ENCODE measurements at regions not wholly inside any gene's neighbourhood (a gene's known extent, or its start where the extent isn't known, plus 50 kb on each side); places are given as distances from the start of the nearest gene placed in this dataset.
"Not testable (repeated sequence)": the region's sequence is repeated elsewhere in the genome, so short reads cannot be mapped to it uniquely, and the experiment has no call there.

GRCh38 chr13:75194717-75195462 is 287.1 kb downstream of the TBC1D4 start:
- Histone ChIP-seq H3K27me3 (ENCODE audit: control insufficient read depth in 3 of 3, insufficient read depth in 3 of 3, low read length in 3 of 3) (no peaks in the 10 kb centered on the region), H3K36me3 (ENCODE audit: control insufficient read depth in 3 of 3, insufficient read depth in 2 of 3, low read depth in 1 of 3, low read length in 3 of 3) (no peaks in the 10 kb centered on the region), H3K27ac (ENCODE audit: low read depth in 1 of 3, low read length in 2 of 3) (no peak overlapping the region), H3K4me1 (ENCODE audit: control insufficient read depth in 3 of 3, insufficient read depth in 2 of 3, low read depth in 1 of 3, low read length in 2 of 3) (no peaks in the 10 kb centered on the region), H3K4me3 (ENCODE audit: low read depth in 1 of 3, low read length in 3 of 3) (no peak overlapping the region), H3K9me3 (ENCODE audit: control insufficient read depth in 2 of 2, insufficient read depth in 1 of 2, low read depth in 1 of 2, low read length in 1 of 2) (no peaks in the 10 kb centered on the region)
- no peak for DNase-seq
- WGBS, 3 donors, result 68 to 70% (median 68%) methylated on average over 5 of the region's 5 CpGs
- FAIRE-seq, result no peak

GRCh38 chr13:75186379-75186778 is 295.6 kb downstream of the TBC1D4 start:
- WGBS, 3 donors, result 6 to 22% (median 20%) methylated on average over 2 of the region's 2 CpGs
- Histone ChIP-seq H3K36me3 (ENCODE audit: control insufficient read depth in 3 of 3, insufficient read depth in 2 of 3, low read depth in 1 of 3, low read length in 3 of 3) (no peaks in the 10 kb centered on the region), H3K4me1 (ENCODE audit: control insufficient read depth in 3 of 3, insufficient read depth in 2 of 3, low read depth in 1 of 3, low read length in 2 of 3) (no peaks in the 10 kb centered on the region), H3K4me3 (ENCODE audit: low read depth in 1 of 3, low read length in 3 of 3) (no peak overlapping the region), H3K9me3 (ENCODE audit: control insufficient read depth in 2 of 2, insufficient read depth in 1 of 2, low read depth in 1 of 2, low read length in 1 of 2) (peaks cover 0 to 15% of the 10 kb centered on the region in 2 donors), H3K27me3 (ENCODE audit: control insufficient read depth in 3 of 3, insufficient read depth in 3 of 3, low read length in 3 of 3) (no peaks in the 10 kb centered on the region), H3K27ac (ENCODE audit: low read depth in 1 of 3, low read length in 2 of 3) (no peak overlapping the region)
- no peak for FAIRE-seq
- DNase-seq, result peak in 1 of 2 donors; percentile 2

- Histone ChIP-seq H3K36me3 (ENCODE audit: control insufficient read depth in 3 of 3, insufficient read depth in 2 of 3, low read depth in 1 of 3, low read length in 3 of 3) (no peaks in the 10 kb centered on the region), H3K4me1 (ENCODE audit: control insufficient read depth in 3 of 3, insufficient read depth in 2 of 3, low read depth in 1 of 3, low read length in 2 of 3) (no peaks in the 10 kb centered on the region), H3K27me3 (ENCODE audit: control insufficient read depth in 3 of 3, insufficient read depth in 3 of 3, low read length in 3 of 3) (no peaks in the 10 kb centered on the region), H3K9me3 (ENCODE audit: control insufficient read depth in 2 of 2, insufficient read depth in 1 of 2, low read depth in 1 of 2, low read length in 1 of 2) (peaks cover 0 to 15% of the 10 kb centered on the region in 2 donors), H3K27ac (ENCODE audit: low read depth in 1 of 3, low read length in 2 of 3) (no peak overlapping the region), H3K4me3 (ENCODE audit: low read depth in 1 of 3, low read length in 3 of 3) (no peak overlapping the region)
- no peak for DNase-seq
- WGBS, 3 donors, result 78 to 93% (median 90%) methylated on average over 2 of the region's 2 CpGs
- no peak for FAIRE-seq
These were observed 300.1 kb downstream of the TBC1D4 start for GRCh38 chr13:75181906-75182305.

- no peak for DNase-seq
- Histone ChIP-seq H3K9me3 (ENCODE audit: control insufficient read depth in 2 of 2, insufficient read depth in 1 of 2, low read depth in 1 of 2, low read length in 1 of 2) (peaks cover 0 to 15% of the 10 kb centered on the region in 2 donors), H3K4me1 (ENCODE audit: control insufficient read depth in 3 of 3, insufficient read depth in 2 of 3, low read depth in 1 of 3, low read length in 2 of 3) (no peaks in the 10 kb centered on the region), H3K36me3 (ENCODE audit: control insufficient read depth in 3 of 3, insufficient read depth in 2 of 3, low read depth in 1 of 3, low read length in 3 of 3) (no peaks in the 10 kb centered on the region), H3K27me3 (ENCODE audit: control insufficient read depth in 3 of 3, insufficient read depth in 3 of 3, low read length in 3 of 3) (no peaks in the 10 kb centered on the region), H3K27ac (ENCODE audit: low read depth in 1 of 3, low read length in 2 of 3) (no peak overlapping the region), H3K4me3 (ENCODE audit: low read depth in 1 of 3, low read length in 3 of 3) (no peak overlapping the region)
- FAIRE-seq, result no peak
- 75 to 89% (median 87%) methylated on average over 1 of the region's 1 CpG for WGBS, 3 donors
These were observed 301.0 kb downstream of the TBC1D4 start for GRCh38 chr13:75180805-75181455.

- WGBS, 3 donors, result 85 to 86% (median 86%) methylated on average over 3 of the region's 3 CpGs
- Histone ChIP-seq H3K36me3 (ENCODE audit: control insufficient read depth in 3 of 3, insufficient read depth in 2 of 3, low read depth in 1 of 3, low read length in 3 of 3) (no peaks in the 10 kb centered on the region), H3K9me3 (ENCODE audit: control insufficient read depth in 2 of 2, insufficient read depth in 1 of 2, low read depth in 1 of 2, low read length in 1 of 2) (peaks cover 0 to 1% of the 10 kb centered on the region in 2 donors), H3K4me1 (ENCODE audit: control insufficient read depth in 3 of 3, insufficient read depth in 2 of 3, low read depth in 1 of 3, low read length in 2 of 3) (no peaks in the 10 kb centered on the region), H3K27ac (ENCODE audit: low read depth in 1 of 3, low read length in 2 of 3) (no peak overlapping the region), H3K27me3 (ENCODE audit: control insufficient read depth in 3 of 3, insufficient read depth in 3 of 3, low read length in 3 of 3) (no peaks in the 10 kb centered on the region), H3K4me3 (ENCODE audit: low read depth in 1 of 3, low read length in 3 of 3) (no peak overlapping the region)
- DNase-seq (no peak), FAIRE-seq (no peak)
These were observed 303.5 kb downstream of the TBC1D4 start for GRCh38 chr13:75178436-75178835.

- WGBS, 3 donors, result 69 to 80% (median 69%) methylated on average over 2 of the region's 2 CpGs
- no peak overlapping the region for H3K4me3 ChIP-seq (ENCODE audit: low read depth in 1 of 3, low read length in 3 of 3)
- no peak for DNase-seq
- FAIRE-seq, result no peak
- no peaks in the 10 kb centered on the region for H3K27me3 ChIP-seq (ENCODE audit: control insufficient read depth in 3 of 3, insufficient read depth in 3 of 3, low read length in 3 of 3)
- no peaks in the 10 kb centered on the region for H3K4me1 ChIP-seq (ENCODE audit: control insufficient read depth in 3 of 3, insufficient read depth in 2 of 3, low read depth in 1 of 3, low read length in 2 of 3)
- no peaks in the 10 kb centered on the region for H3K36me3 ChIP-seq (ENCODE audit: control insufficient read depth in 3 of 3, insufficient read depth in 2 of 3, low read depth in 1 of 3, low read length in 3 of 3)
- no peak overlapping the region for H3K27ac ChIP-seq (ENCODE audit: low read depth in 1 of 3, low read length in 2 of 3)
- H3K9me3 ChIP-seq (ENCODE audit: control insufficient read depth in 2 of 2, insufficient read depth in 1 of 2, low read depth in 1 of 2, low read length in 1 of 2), result no peaks in the 10 kb centered on the region
These were observed 306.4 kb downstream of the TBC1D4 start for GRCh38 chr13:75175575-75175974.

- not testable (repeated sequence) for FAIRE-seq; H3K9me3 ChIP-seq (ENCODE audit: control insufficient read depth in 2 of 2, insufficient read depth in 1 of 2, low read depth in 1 of 2, low read length in 1 of 2); H3K27me3 ChIP-seq (ENCODE audit: control insufficient read depth in 3 of 3, insufficient read depth in 3 of 3, low read length in 3 of 3); H3K36me3 ChIP-seq (ENCODE audit: control insufficient read depth in 3 of 3, insufficient read depth in 2 of 3, low read depth in 1 of 3, low read length in 3 of 3); H3K27ac ChIP-seq (ENCODE audit: low read depth in 1 of 3, low read length in 2 of 3); H3K4me3 ChIP-seq (ENCODE audit: low read depth in 1 of 3, low read length in 3 of 3); DNase-seq; H3K4me1 ChIP-seq (ENCODE audit: control insufficient read depth in 3 of 3, insufficient read depth in 2 of 3, low read depth in 1 of 3, low read length in 2 of 3)
- WGBS, 3 donors, result 96 to 98% (median 97%) methylated on average over 2 of the region's 2 CpGs
These were observed 306.9 kb downstream of the TBC1D4 start for GRCh38 chr13:75175097-75175496.

GRCh38 chr13:75174481-75174880 is 307.5 kb downstream of the TBC1D4 start:
- H3K27me3 ChIP-seq (ENCODE audit: control insufficient read depth in 3 of 3, insufficient read depth in 3 of 3, low read length in 3 of 3), result no peaks in the 10 kb centered on the region
- FAIRE-seq, result no peak
- H3K27ac ChIP-seq (ENCODE audit: low read depth in 1 of 3, low read length in 2 of 3), result no peak overlapping the region
- no peak for DNase-seq
- no peaks in the 10 kb centered on the region for H3K36me3 ChIP-seq (ENCODE audit: control insufficient read depth in 3 of 3, insufficient read depth in 2 of 3, low read depth in 1 of 3, low read length in 3 of 3)
- 69 to 74% (median 74%) methylated on average over 3 of the region's 3 CpGs for WGBS, 3 donors
- H3K4me1 ChIP-seq (ENCODE audit: control insufficient read depth in 3 of 3, insufficient read depth in 2 of 3, low read depth in 1 of 3, low read length in 2 of 3), result no peaks in the 10 kb centered on the region
- no peak overlapping the region for H3K4me3 ChIP-seq (ENCODE audit: low read depth in 1 of 3, low read length in 3 of 3)
- H3K9me3 ChIP-seq (ENCODE audit: control insufficient read depth in 2 of 2, insufficient read depth in 1 of 2, low read depth in 1 of 2, low read length in 1 of 2), result no peaks in the 10 kb centered on the region
